HCEC 1CT (cell line): ENCODE measurements at regions not wholly inside any gene's neighbourhood (a gene's known extent, or its start where the extent isn't known, plus 50 kb on each side); places are given as distances from the start of the nearest gene placed in this dataset.
A peak's percentile ranks its signal among the peaks of the same experiment; 100 is the strongest.
"Not testable (repeated sequence)": the region's sequence is repeated elsewhere in the genome, so short reads cannot be mapped to it uniquely, and the experiment has no call there.

Experiments
- DNase-seq: peaks from one replicate; pipeline ENCODE4 v3.0.0-alpha.2; 2017

- not testable (repeated sequence) for DNase-seq
Observed at GRCh38 chr7:35853194-35853593, 52.3 kb downstream of the SEPTIN7 start.

- DNase-seq = no peak
Observed at GRCh38 chr7:35854311-35854710, 53.5 kb downstream of the SEPTIN7 start.

GRCh38 chr7:35856175-35856574, 55.3 kb downstream of the SEPTIN7 start:
- DNase-seq = no peak

GRCh38 chr7:35860664-35861063, 59.8 kb downstream of the SEPTIN7 start:
- DNase-seq = no peak

- no peak for DNase-seq
Observed at GRCh38 chr7:35865287-35865686, 64.4 kb downstream of the SEPTIN7 start.

GRCh38 chr7:35866186-35866585, 65.3 kb downstream of the SEPTIN7 start:
- no peak for DNase-seq

GRCh38 chr7:35869117-35869516, 68.3 kb downstream of the SEPTIN7 start:
- not testable (repeated sequence) for DNase-seq

- DNase-seq = peak; percentile 36
Observed at GRCh38 chr7:35869810-35870209, 69.0 kb downstream of the SEPTIN7 start.

- DNase-seq = no peak
Observed at GRCh38 chr7:35871856-35872255, 71.0 kb downstream of the SEPTIN7 start.

- DNase-seq = no peak
Observed at GRCh38 chr7:35874886-35875285, 74.0 kb downstream of the SEPTIN7 start.

GRCh38 chr7:35875292-35875691, 74.4 kb downstream of the SEPTIN7 start:
- DNase-seq = peak; percentile 40

- DNase-seq = peak; percentile 29
Observed at GRCh38 chr7:35878351-35878750, 77.5 kb downstream of the SEPTIN7 start.

GRCh38 chr7:35887430-35887829, 86.6 kb downstream of the SEPTIN7 start:
- not testable (repeated sequence) for DNase-seq

GRCh38 chr7:35889001-35889400, 88.1 kb downstream of the SEPTIN7 start:
- DNase-seq = no peak

GRCh38 chr7:35889870-35890269, 89.0 kb downstream of the SEPTIN7 start:
- no peak for DNase-seq

GRCh38 chr7:35891004-35891830, 90.4 kb downstream of the SEPTIN7 start:
- no peak for DNase-seq

- no peak for DNase-seq
Observed at GRCh38 chr7:35893649-35894048, 92.8 kb downstream of the SEPTIN7 start.

- DNase-seq = no peak
Observed at GRCh38 chr7:35894721-35895120, 93.9 kb downstream of the SEPTIN7 start.

GRCh38 chr7:35900651-35901050, 99.8 kb downstream of the SEPTIN7 start:
- DNase-seq = no peak

GRCh38 chr7:35905555-35905954, 104.7 kb downstream of the SEPTIN7 start:
- DNase-seq = peak; percentile 9

- DNase-seq = peak; percentile 56
Observed at GRCh38 chr7:35906191-35906908, 105.5 kb downstream of the SEPTIN7 start.

GRCh38 chr7:35908331-35909216, 107.7 kb downstream of the SEPTIN7 start:
- DNase-seq = no peak

- DNase-seq = no peak
Observed at GRCh38 chr7:35909870-35910357, 109.1 kb downstream of the SEPTIN7 start.
